K562 (cell line): ENCODE measurements at regions not wholly inside any gene's neighbourhood (a gene's known extent, or its start where the extent isn't known, plus 50 kb on each side); places are given as distances from the start of the nearest gene placed in this dataset.

Source experiments
- ATAC-seq: fragments of 200-7000 bp; cut with Tn5 transposase; 3 replicates; pipeline ENCODE4 v1.9.1; 2020; ENCODE audit warnings: moderate library complexity
- BruUV-seq: library from RNA; stranded (reverse); fragments of 400-500 nt; replicated peaks from 2 replicates; lab custom pipeline; 2021; lab: Mats Ljungman, UMichigan
- CTCF ChIA-PET: fragments of 300-600 bp; formaldehyde crosslinking; extraction: SDS; loops from one replicate; lab custom pipeline; 2021; ENCODE audit warnings: low intra/inter-chr PET ratio; lab: Yijun Ruan, JAX
- POLR2A ChIA-PET: fragments of 300-600, 350-650 bp; sonication (Branson Sonifier 250); formaldehyde crosslinking; extraction: SDS; loops from one replicate; lab custom pipeline; 2021; ENCODE audit warnings: antibody characterized with exemption, inconsistent platforms; lab: Yijun Ruan, JAX
- DNase-seq, 4 experiments: peaks; one replicate each; pipeline versions ENCODE4 v3.0.0 to v3.0.0-alpha.2; 2011 to 2018; ENCODE audit warnings: low spot score in 3 of 4, mixed read lengths in 3 of 4; ENCODE audit errors: extremely low read depth in 1 of 4
- FAIRE-seq: peaks from 2 replicates; lab custom pipeline; 2011; peaks lifted over from hg19 to GRCh38; lab: Jason Lieb, UNC
- H2AFZ ChIP-seq: 2 replicates; pipeline ENCODE4 v1.6.0; 2011; ENCODE audit warnings: low read depth, low read length, control low read depth, inconsistent platforms
- H3K27ac ChIP-seq: fragments of 200-600 bp; 3 replicates; pipeline ENCODE4 v1.8.0; 2011; ENCODE audit warnings: low read depth, mild to moderate bottlenecking, control low read depth, inconsistent platforms, low read length, moderate library complexity, mixed read lengths; ENCODE audit errors: extremely low read depth
- H3K27me3 ChIP-seq, 2 experiments: fragments of 300-600 bp in 1 of 2; 2 replicates in 1 of 2; 3 replicates in 1 of 2; pipeline versions ENCODE4 v1.6.0 to v1.8.0; 2011; ENCODE audit warnings: inconsistent platforms in 2 of 2, low read length in 2 of 2, mild to moderate bottlenecking in 1 of 2, mixed read lengths in 1 of 2, moderate library complexity in 1 of 2; ENCODE audit not compliant: control insufficient read depth in 2 of 2, insufficient read depth in 2 of 2
- H3K36me3 ChIP-seq: fragments of 300-600 bp; 3 replicates; pipeline ENCODE4 v1.8.0; 2011; ENCODE audit warnings: mild to moderate bottlenecking, low read length, inconsistent platforms; ENCODE audit not compliant: control insufficient read depth, insufficient read depth
- H3K4me1 ChIP-seq, 2 experiments: fragments of 200-600 bp in 1 of 2; replicated peaks in 1 of 2; 2 replicates in 1 of 2; 3 replicates in 1 of 2; pipeline versions ENCODE4 v1.5.1 to v1.8.0; 2011; ENCODE audit warnings: inconsistent platforms in 2 of 2, low read length in 2 of 2, mild to moderate bottlenecking in 1 of 2, mixed read lengths in 1 of 2, moderate library complexity in 1 of 2; ENCODE audit not compliant: control insufficient read depth in 2 of 2, insufficient read depth in 2 of 2
- H3K4me2 ChIP-seq: 2 replicates; pipeline ENCODE4 v1.6.1; 2011; ENCODE audit warnings: low read length, control low read depth, inconsistent platforms, mixed read lengths; ENCODE audit not compliant: insufficient read depth
- H3K4me3 ChIP-seq: fragments of 200-600 bp; sonication (generic), shearing (Covaris generic); 2 replicates; pipeline ENCODE4 v1.5.1; 2016; ENCODE audit warnings: control low read depth, inconsistent platforms
- H3K79me2 ChIP-seq: fragments of 200-600 bp; 3 replicates; pipeline ENCODE4 v1.8.0; 2011; ENCODE audit warnings: low read length, inconsistent platforms; ENCODE audit not compliant: control insufficient read depth, insufficient read depth
- H3K9ac ChIP-seq, 2 experiments: 2 replicates each; pipeline versions ENCODE4 v1.6.0 to v1.6.1; 2011; ENCODE audit warnings: low read depth in 2 of 2, low read length in 2 of 2, control low read depth in 1 of 2, inconsistent platforms in 1 of 2, mild to moderate bottlenecking in 1 of 2, mixed read lengths in 1 of 2; ENCODE audit not compliant: insufficient read depth in 1 of 2
- H3K9me1 ChIP-seq: one replicate; pipeline ENCODE4 v1.6.0; 2011; ENCODE audit warnings: inconsistent platforms, mild to moderate bottlenecking, low read length, moderate library complexity; ENCODE audit not compliant: control insufficient read depth, insufficient read depth
- H3K9me3 ChIP-seq: replicated peaks from 2 replicates; pipeline ENCODE4 v1.5.1; 2011; ENCODE audit warnings: low read depth, low read length, inconsistent platforms; ENCODE audit not compliant: control insufficient read depth, insufficient read depth
- H4K20me1 ChIP-seq: replicated peaks from 2 replicates; pipeline ENCODE4 v1.6.1; 2011; ENCODE audit warnings: low read length, inconsistent platforms, mixed read lengths; ENCODE audit not compliant: control insufficient read depth, insufficient read depth
- E2F3 ChIP-seq: fragments of 250-450 bp; sonication (Bioruptor Pico); IDR thresholded peaks from 2 replicates; pipeline ENCODE4 v1.4.0; 2020; ENCODE audit warnings: mild to moderate bottlenecking
- NONO ChIP-seq, 2 experiments: fragments of 200-400 bp in 1 of 2; fragments of 450-650 bp in 1 of 2; formaldehyde crosslinking in 1 of 2; IDR thresholded peaks; 2 replicates each; pipeline ENCODE4 v1.6.1; 2017; ENCODE audit warnings: low read depth in 2 of 2, mild to moderate bottlenecking in 2 of 2, moderate library complexity in 2 of 2, low read length in 1 of 2
- TEAD4 ChIP-seq, 2 experiments: sonication (generic) in 1 of 2; formaldehyde crosslinking in 1 of 2; IDR thresholded peaks; 2 replicates each; pipeline versions ENCODE4 v1.6.1 to v1.8.0; 2012 to 2022; ENCODE audit warnings: borderline replicate concordance in 1 of 2, inconsistent platforms in 1 of 2, low read length in 1 of 2, mild to moderate bottlenecking in 1 of 2, missing genetic modification reagents in 1 of 2
- WGBS: fragments of 100-300 bp; shearing (Covaris generic); methylation state at CpG from one replicate; pipeline ENCODE4 v1.1.6; 2016; ENCODE audit warnings: low coverage, mixed read lengths; ENCODE audit not compliant: insufficient coverage; ENCODE audit errors: missing lambda C conversion rate; 5-methylcytosine and 5-hydroxymethylcytosine counted together
- in situ Hi-C: fragments of 300-500 bp; cut with MboI; formaldehyde crosslinking; loops from 4 replicates; pipeline ENCODE4 v1.15.0; 2018; ENCODE audit warnings: inconsistent platforms, mixed read lengths
- intact Hi-C: fragments of 100-400 bp; cut with micrococcal nuclease; formaldehyde crosslinking; loops from 2 replicates; pipeline ENCODE4 v1.14.2; 2022
- TF ChIP-seq, protein P1 (sequence below): sonication (generic); IDR thresholded peaks from 2 replicates; pipeline ENCODE4 v1.6.1; 2016

GRCh38 chr2:60400462-60401246 is 152.8 kb downstream of the BCL11A start (continued):
- TF ChIP-seq NONO (IDR thresholded peaks at IDR 0.05; ENCODE audit: low read depth in 2 of 2, low read length in 1 of 2) = no peak
- TF ChIP-seq, all 486 proteins: peak for 0

DNA sequence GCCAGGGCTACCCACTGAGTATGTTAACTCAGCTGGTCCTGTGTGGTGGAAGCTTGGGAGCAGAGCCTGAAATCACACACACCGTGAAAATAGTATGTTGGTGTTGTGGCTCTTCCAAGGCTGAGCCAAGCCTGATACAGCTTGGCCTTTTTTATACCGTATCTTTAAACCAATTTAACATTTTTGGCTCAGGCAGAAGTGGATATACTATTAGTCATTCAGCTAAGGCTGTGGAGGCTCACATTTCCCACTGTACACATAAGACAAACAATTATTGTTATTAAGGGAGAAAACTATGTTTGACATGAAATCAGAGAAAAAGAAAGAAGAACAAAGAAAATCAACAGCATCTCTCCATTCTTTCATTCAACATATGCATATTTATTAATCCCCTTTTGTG is 159.0 kb downstream of the BCL11A start:
- H3K9me3 ChIP-seq = no peaks in the 10 kb centered on the region
- WGBS = 0% methylated on average over 2 of the region's 2 CpGs
- TF ChIP-seq TEAD4 (IDR thresholded peaks at IDR 0.05; ENCODE audit: low read length) (no peak), TEAD4 (CRISPR knock-in tag; IDR thresholded peaks at IDR 0.05; ENCODE audit: borderline replicate concordance) (no peak), E2F3 (CRISPR knock-in tag) (no peak)
- TF ChIP-seq, protein P1, sequence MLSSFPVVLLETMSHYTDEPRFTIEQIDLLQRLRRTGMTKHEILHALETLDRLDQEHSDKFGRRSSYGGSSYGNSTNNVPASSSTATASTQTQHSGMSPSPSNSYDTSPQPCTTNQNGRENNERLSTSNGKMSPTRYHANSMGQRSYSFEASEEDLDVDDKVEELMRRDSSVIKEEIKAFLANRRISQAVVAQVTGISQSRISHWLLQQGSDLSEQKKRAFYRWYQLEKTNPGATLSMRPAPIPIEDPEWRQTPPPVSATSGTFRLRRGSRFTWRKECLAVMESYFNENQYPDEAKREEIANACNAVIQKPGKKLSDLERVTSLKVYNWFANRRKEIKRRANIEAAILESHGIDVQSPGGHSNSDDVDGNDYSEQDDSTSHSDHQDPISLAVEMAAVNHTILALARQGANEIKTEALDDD = no peak
- H3K9me1 ChIP-seq = no peaks in the 10 kb centered on the region
- no peak overlapping the region for H3K4me3 ChIP-seq
- DNase-seq = no peak
- no TSS peak for BruUV-seq
- intact Hi-C loops (no loop called here), in situ Hi-C loops (no loop called here)
- no peak overlapping the region for H2AFZ ChIP-seq
- H4K20me1 ChIP-seq = no peaks in the 10 kb centered on the region; the same call in 1 of the 2 replicates
- no peak for FAIRE-seq
- H3K9ac ChIP-seq = no peak overlapping the region
- ChIA-PET CTCF (no interaction called here), POLR2A (no interaction called here)
- H3K4me2 ChIP-seq = no peak overlapping the region
- H3K27me3 ChIP-seq = peaks cover 3 to 10% of the 10 kb centered on the region in 2 experiments
- ATAC-seq = no peak
- no peaks in the 10 kb centered on the region for H3K36me3 ChIP-seq
- no peaks in the 10 kb centered on the region for H3K4me1 ChIP-seq
- H3K27ac ChIP-seq = no peak overlapping the region
- no peaks in the 10 kb centered on the region for H3K79me2 ChIP-seq
